GM13976 (cell line): ENCODE measurements at regions not wholly inside any gene's neighbourhood (a gene's known extent, or its start where the extent isn't known, plus 50 kb on each side); places are given as distances from the start of the nearest gene placed in this dataset.

ENCODE experiments used
- DNase-seq: peaks from one replicate; pipeline ENCODE4 v3.0.0; 2012; ENCODE audit warnings: low spot score
- in situ Hi-C: fragments of 300-500 bp; cut with MboI; formaldehyde crosslinking; loops from one replicate; pipeline ENCODE4 v1.12.0; 2022; ENCODE audit warnings: low sequenced_read_pairs, mixed read lengths, inconsistent platforms; ENCODE audit not compliant: unreplicated experiment
- TF ChIP-seq, protein P1 (sequence below): IDR thresholded peaks from 2 replicates; pipeline ENCODE4 v1.5.1; 2012; ENCODE audit warnings: borderline replicate concordance, mild to moderate bottlenecking; ENCODE audit not compliant: insufficient read depth; ENCODE audit errors: extremely low read depth, missing control alignments, control extremely low read depth

DNA sequence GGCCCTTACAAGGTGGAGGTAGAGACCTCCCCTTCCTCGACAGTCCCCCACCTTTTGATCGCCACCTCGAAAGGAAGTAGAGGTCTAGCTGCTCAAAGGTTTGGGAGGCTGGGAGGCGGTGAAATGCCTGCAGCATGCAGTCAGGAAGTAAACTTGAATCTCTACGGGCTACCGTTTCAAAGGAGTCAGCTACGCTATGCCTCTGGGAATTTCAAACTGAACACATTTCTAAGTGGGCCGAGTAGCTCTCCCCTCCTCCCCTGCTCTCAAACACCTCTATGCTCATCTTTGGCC lies 68.0 kb downstream of the CXCL12 start:
- no peak for DNase-seq
- TF ChIP-seq, protein P1, sequence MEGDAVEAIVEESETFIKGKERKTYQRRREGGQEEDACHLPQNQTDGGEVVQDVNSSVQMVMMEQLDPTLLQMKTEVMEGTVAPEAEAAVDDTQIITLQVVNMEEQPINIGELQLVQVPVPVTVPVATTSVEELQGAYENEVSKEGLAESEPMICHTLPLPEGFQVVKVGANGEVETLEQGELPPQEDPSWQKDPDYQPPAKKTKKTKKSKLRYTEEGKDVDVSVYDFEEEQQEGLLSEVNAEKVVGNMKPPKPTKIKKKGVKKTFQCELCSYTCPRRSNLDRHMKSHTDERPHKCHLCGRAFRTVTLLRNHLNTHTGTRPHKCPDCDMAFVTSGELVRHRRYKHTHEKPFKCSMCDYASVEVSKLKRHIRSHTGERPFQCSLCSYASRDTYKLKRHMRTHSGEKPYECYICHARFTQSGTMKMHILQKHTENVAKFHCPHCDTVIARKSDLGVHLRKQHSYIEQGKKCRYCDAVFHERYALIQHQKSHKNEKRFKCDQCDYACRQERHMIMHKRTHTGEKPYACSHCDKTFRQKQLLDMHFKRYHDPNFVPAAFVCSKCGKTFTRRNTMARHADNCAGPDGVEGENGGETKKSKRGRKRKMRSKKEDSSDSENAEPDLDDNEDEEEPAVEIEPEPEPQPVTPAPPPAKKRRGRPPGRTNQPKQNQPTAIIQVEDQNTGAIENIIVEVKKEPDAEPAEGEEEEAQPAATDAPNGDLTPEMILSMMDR = no peak
- in situ Hi-C loops = no loop called here

DNA sequence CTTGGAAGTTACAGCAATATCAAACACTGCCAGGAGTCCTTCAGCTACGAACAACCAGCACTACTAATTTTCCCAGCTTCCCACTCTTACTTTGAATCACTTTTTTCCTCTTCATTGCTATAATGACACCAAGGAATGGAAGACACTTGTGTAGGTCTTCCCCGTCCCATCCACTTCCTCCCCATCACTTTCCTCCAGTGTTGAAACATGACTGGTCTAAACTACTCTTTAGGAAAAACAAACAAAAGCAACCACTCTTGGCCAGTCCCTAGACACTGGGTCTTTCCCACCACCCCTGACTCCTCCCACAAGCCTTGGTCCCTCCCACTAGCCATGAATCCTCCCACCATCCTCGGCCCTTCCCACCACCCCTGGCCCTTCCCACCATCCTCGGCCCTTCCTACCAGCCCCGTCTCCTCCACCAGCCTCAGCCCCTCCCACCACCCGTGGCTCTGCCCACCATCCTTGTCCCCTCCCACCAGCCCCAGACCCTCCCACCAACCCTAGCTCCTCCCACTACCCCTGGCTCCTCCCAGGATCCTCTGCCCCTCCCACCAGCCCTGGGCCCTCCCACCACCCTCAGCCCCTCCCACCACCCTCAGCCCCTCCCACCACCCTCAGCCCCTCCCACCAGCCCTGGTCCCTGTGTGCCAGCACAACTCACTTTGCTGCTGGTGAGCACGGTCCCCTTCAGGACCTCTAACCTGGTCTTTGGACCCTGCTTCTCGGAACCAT lies 68.5 kb downstream of the CXCL12 start:
- TF ChIP-seq, protein P1 = no peak
- in situ Hi-C loops = no loop called here

DNA sequence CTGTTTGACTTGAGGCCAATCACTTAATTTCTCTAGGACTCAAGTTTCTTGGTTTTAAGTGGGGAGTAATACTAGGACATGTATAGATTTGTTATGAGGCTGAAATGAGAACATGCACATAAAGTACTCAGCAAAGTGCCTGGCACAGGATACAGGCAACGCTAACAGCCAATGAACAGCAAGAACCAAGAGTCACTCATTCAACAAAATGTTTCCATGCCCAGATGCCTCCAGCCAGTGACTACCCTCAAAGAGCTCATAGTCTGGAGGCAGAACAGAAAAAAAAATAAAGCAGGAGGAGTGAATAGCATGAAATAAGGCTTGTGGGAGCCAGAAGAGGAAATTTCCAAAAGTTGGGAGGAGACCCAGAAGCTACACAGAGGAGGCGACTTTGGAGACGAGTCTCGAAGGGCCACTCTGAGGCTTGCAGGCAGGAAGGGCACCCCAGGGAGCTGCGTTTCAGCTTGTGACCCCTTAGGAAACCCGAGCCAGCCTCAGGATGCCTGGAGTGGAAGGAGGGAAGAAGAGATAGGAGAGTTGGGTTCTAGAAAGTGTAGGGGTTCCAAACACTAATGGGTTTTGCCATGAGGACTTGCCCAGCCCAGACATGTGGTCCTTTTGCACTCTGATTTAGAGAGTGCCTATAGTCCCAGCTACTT lies 70.0 kb downstream of the CXCL12 start:
- in situ Hi-C loops = no loop called here
- no peak for DNase-seq

More for the DNA sequence above, 68.5 kb downstream of the CXCL12 start:
- DNase-seq = peak; percentile 47

DNA sequence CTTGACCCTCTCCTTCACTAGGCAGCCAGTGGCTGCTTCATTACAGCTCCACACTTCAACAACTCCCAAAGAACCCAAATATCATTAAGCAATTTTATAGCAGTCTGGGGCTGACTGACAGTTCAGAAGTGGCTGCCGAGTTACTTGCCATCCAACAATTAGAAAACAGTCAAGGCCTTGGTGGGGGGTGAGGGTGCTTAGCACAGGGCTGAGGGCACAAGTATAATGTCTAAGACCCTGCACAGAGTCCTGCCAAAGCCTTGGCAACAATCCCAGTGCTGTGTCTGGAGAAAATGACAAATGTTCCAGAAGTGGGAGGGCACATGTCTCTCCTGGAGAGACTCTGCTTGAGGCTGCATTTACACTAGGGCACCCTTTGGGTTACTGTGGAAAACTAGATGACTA lies 71.1 kb downstream of the CXCL12 start:
- DNase-seq = no peak
- TF ChIP-seq, protein P1 = no peak
- in situ Hi-C loops = no loop called here

More for the DNA sequence above, 70.0 kb downstream of the CXCL12 start:
- TF ChIP-seq, protein P1 = no peak

DNA sequence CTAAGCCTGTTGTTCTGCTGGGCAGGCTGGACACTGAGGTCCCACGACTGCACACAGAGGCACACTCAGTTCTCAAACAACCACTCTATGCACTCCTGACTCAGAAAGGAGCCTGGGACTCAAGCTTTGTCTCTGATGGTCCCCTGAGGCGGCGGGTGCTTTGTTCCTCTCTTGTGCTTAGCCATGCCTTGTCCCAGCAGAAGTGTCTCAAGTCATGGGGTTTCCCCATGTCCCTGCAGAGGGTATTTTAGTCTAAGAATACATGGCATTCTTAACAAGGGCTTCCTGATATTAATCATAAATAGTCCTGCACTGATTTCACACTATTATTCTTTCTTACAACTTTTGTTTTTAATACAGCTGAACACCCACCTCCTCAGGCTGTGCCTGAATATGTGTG lies 72.5 kb downstream of the CXCL12 start:
- in situ Hi-C loops = no loop called here
- TF ChIP-seq, protein P1 = no peak
- no peak for DNase-seq

DNA sequence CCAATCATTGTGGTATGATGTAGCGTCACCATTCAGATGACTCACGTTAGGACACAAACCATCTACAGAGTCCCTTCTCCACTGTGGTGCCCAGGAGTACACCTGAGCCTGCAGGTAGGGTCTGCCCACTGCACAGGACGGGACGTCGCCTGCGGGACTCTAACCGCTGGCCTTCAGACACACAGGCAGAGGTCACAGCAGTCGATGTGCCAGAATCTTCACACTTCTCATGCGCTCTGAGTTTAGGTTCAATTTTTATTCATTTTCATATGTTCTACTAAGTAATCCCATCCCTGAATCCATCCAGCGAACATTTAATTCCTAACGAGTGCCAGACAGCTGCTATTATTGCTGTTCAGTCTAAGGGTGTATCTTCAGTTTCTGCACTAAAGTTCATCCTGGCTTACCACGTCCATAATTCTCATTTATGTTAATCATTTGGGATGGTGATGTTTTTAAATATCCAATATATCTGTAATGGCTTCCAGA lies 73.3 kb downstream of the CXCL12 start:
- in situ Hi-C loops = no loop called here
- TF ChIP-seq, protein P1 = no peak

More for the DNA sequence above, 73.3 kb downstream of the CXCL12 start:
- DNase-seq = no peak
